Calu3 (cell line): ENCODE measurements at regions not wholly inside any gene's neighbourhood (a gene's known extent, or its start where the extent isn't known, plus 50 kb on each side); places are given as distances from the start of the nearest gene placed in this dataset.

ENCODE experiments used
- BruUV-seq: library from RNA; stranded (reverse); fragments of 400-500 nt; replicated peaks from 2 replicates; lab custom pipeline; 2021; lab: Mats Ljungman, UMichigan
- CTCF ChIA-PET: fragments of 300-600 bp; sonication (Branson Sonifier 250); formaldehyde crosslinking; loops from one replicate; lab custom pipeline; 2022; ENCODE audit warnings: antibody characterized with exemption; lab: Charles Lee
- DNase-seq: peaks from one replicate; pipeline ENCODE4 v3.0.0; 2022
- H3K27ac Mint-ChIP-seq: one replicate; pipeline ENCODE4 v1.8.0; 2022; ENCODE audit warnings: mixed read lengths; ENCODE audit not compliant: unreplicated experiment
- H3K27me3 Mint-ChIP-seq: one replicate; pipeline ENCODE4 v1.8.0; 2022; ENCODE audit warnings: mixed read lengths; ENCODE audit not compliant: unreplicated experiment
- H3K36me3 Mint-ChIP-seq: one replicate; pipeline ENCODE4 v1.8.0; 2022; ENCODE audit warnings: mild to moderate bottlenecking, moderate library complexity, mixed read lengths; ENCODE audit not compliant: insufficient read depth, unreplicated experiment
- H3K4me1 Mint-ChIP-seq: one replicate; pipeline ENCODE4 v1.8.0; 2022; ENCODE audit warnings: mild to moderate bottlenecking, low read depth, mixed read lengths; ENCODE audit not compliant: unreplicated experiment
- H3K4me3 Mint-ChIP-seq: one replicate; pipeline ENCODE4 v1.8.0; 2022; ENCODE audit warnings: mild to moderate bottlenecking, low read depth, moderate library complexity, mixed read lengths; ENCODE audit not compliant: unreplicated experiment
- H3K9me3 Mint-ChIP-seq: one replicate; pipeline ENCODE4 v1.8.0; 2022; ENCODE audit warnings: low read depth, mixed read lengths; ENCODE audit not compliant: unreplicated experiment
- intact Hi-C: fragments of 100-400 bp; cut with micrococcal nuclease; formaldehyde crosslinking; loops from one replicate; pipeline ENCODE4 v1.10.0; 2022; ENCODE audit not compliant: unreplicated experiment
- TF ChIP-seq, protein P1 (sequence below): fragments of 200-600 bp; IDR thresholded peaks from one replicate; pipeline ENCODE4 v1.8.0; 2022; ENCODE audit warnings: antibody characterized with exemption; ENCODE audit not compliant: unreplicated experiment

- no peaks in the 10 kb centered on the region for H3K27me3 Mint-ChIP-seq
- H3K27ac Mint-ChIP-seq, result no peak overlapping the region
- no peaks in the 10 kb centered on the region for H3K9me3 Mint-ChIP-seq
- H3K4me3 Mint-ChIP-seq, result no peak overlapping the region
- CTCF ChIA-PET, result no interaction called here
- no peak for DNase-seq
- TF ChIP-seq, protein P1, sequence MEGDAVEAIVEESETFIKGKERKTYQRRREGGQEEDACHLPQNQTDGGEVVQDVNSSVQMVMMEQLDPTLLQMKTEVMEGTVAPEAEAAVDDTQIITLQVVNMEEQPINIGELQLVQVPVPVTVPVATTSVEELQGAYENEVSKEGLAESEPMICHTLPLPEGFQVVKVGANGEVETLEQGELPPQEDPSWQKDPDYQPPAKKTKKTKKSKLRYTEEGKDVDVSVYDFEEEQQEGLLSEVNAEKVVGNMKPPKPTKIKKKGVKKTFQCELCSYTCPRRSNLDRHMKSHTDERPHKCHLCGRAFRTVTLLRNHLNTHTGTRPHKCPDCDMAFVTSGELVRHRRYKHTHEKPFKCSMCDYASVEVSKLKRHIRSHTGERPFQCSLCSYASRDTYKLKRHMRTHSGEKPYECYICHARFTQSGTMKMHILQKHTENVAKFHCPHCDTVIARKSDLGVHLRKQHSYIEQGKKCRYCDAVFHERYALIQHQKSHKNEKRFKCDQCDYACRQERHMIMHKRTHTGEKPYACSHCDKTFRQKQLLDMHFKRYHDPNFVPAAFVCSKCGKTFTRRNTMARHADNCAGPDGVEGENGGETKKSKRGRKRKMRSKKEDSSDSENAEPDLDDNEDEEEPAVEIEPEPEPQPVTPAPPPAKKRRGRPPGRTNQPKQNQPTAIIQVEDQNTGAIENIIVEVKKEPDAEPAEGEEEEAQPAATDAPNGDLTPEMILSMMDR, result no peak
- BruUV-seq, result no TSS peak
- no peaks in the 10 kb centered on the region for H3K36me3 Mint-ChIP-seq
- H3K4me1 Mint-ChIP-seq, result peaks cover 8% of the 10 kb centered on the region
- intact Hi-C loops, result no loop called here
These were observed 114.8 kb downstream of the RPS12 start for GRCh38 chr6:132929141-132929540.

GRCh38 chr6:132931313-132931712 is 116.9 kb downstream of the RPS12 start:
- DNase-seq, result no peak
- TF ChIP-seq, protein P1, result no peak
- H3K27me3 Mint-ChIP-seq, result no peaks in the 10 kb centered on the region
- no TSS peak for BruUV-seq
- H3K36me3 Mint-ChIP-seq, result no peaks in the 10 kb centered on the region
- H3K27ac Mint-ChIP-seq, result no peak overlapping the region
- no peak overlapping the region for H3K4me3 Mint-ChIP-seq
- peaks cover 8% of the 10 kb centered on the region for H3K4me1 Mint-ChIP-seq
- intact Hi-C loops, result no loop called here
- H3K9me3 Mint-ChIP-seq, result no peaks in the 10 kb centered on the region
- CTCF ChIA-PET, result no interaction called here

DNA sequence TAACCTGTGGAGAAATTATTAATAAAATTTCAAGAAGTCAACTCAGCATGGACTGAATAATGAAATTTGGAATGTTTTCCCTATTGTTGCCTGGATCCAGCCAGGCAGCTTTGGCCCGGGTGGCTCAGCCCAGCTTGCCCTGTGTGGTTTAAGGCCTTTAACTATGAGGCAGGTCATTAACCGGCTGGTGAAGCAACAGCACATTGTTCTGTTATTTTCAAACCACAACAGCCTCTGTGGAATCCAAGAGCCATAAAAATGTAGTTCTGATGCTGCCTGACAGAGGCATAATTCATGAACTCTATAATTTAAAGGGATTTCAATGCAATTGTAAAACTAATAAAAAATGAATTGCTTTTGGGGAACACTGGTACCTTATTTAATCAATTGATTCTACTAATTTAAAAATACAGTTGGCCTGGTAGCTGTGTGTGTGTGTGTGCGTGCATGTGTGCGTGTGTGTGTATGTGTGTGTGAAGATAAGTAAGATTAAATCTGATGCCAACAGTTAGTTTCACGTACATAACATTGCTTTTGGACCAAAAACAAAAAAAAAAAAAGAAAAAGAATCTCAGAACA is 117.7 kb downstream of the RPS12 start:
- TF ChIP-seq, protein P1, result no peak
- intact Hi-C loops, result no loop called here
- CTCF ChIA-PET, result no interaction called here
- Mint-ChIP-seq H3K27ac (no peak overlapping the region), H3K27me3 (no peaks in the 10 kb centered on the region), H3K9me3 (no peaks in the 10 kb centered on the region), H3K4me3 (no peak overlapping the region), H3K36me3 (no peaks in the 10 kb centered on the region), H3K4me1 (peaks cover 8% of the 10 kb centered on the region)
- BruUV-seq, result no TSS peak
- peak; percentile 9 for DNase-seq

GRCh38 chr6:132932588-132932987 is 118.2 kb downstream of the RPS12 start:
- H3K9me3 Mint-ChIP-seq, result no peaks in the 10 kb centered on the region
- intact Hi-C loops, result no loop called here
- no peak overlapping the region for H3K4me3 Mint-ChIP-seq

More at GRCh38 chr6:132932588-132932987, 118.2 kb downstream of the RPS12 start:
- no peak for DNase-seq
- no TSS peak for BruUV-seq
- H3K36me3 Mint-ChIP-seq, result no peaks in the 10 kb centered on the region
- CTCF ChIA-PET, result no interaction called here
- no peaks in the 10 kb centered on the region for H3K27me3 Mint-ChIP-seq
- TF ChIP-seq, protein P1, result no peak
- H3K4me1 Mint-ChIP-seq, result peaks cover 13% of the 10 kb centered on the region
- H3K27ac Mint-ChIP-seq, result no peak overlapping the region
